Stomach smooth muscle (tissue), 2 donors: ENCODE measurements at regions not wholly inside any gene's neighbourhood (a gene's known extent, or its start where the extent isn't known, plus 50 kb on each side); places are given as distances from the start of the nearest gene placed in this dataset.

ENCODE experiments used
- H3K27ac ChIP-seq: one replicate; pipeline ENCODE4 v1.7.0; 2013; ENCODE audit warnings: mild to moderate bottlenecking, low read length, inconsistent platforms
- H3K27me3 ChIP-seq, 2 donors: one replicate each; pipeline ENCODE4 v1.7.0; 2013; ENCODE audit warnings: low read length in 2 of 2; ENCODE audit not compliant: insufficient read depth in 2 of 2, control insufficient read depth in 1 of 2
- H3K36me3 ChIP-seq, 2 donors: one replicate each; pipeline ENCODE4 v1.7.0; 2013; ENCODE audit warnings: low read length in 2 of 2; ENCODE audit not compliant: control insufficient read depth in 2 of 2, insufficient read depth in 2 of 2
- H3K4me1 ChIP-seq: one replicate; pipeline ENCODE4 v1.7.0; 2013; ENCODE audit warnings: low read length; ENCODE audit not compliant: control insufficient read depth, insufficient read depth
- H3K4me3 ChIP-seq, 2 donors: one replicate each; pipeline ENCODE4 v1.7.0; 2013; ENCODE audit warnings: low read length in 2 of 2
- H3K9ac ChIP-seq, 2 donors: one replicate each; pipeline ENCODE4 v1.7.0; 2013; ENCODE audit warnings: low read length in 2 of 2, mild to moderate bottlenecking in 1 of 2
- H3K9me3 ChIP-seq, 2 donors: one replicate each; pipeline ENCODE4 v1.7.0; 2013; ENCODE audit warnings: low read length in 2 of 2; ENCODE audit not compliant: control insufficient read depth in 2 of 2
- donor health status: healthy.
- donor health status: Pancreatic carcinoma.

GRCh38 chr6:141151710-141152417, 980.9 kb upstream of the GJE1 start:
- H3K9ac ChIP-seq = no peak overlapping the region
- H3K27me3 ChIP-seq = no peaks in the 10 kb centered on the region

GRCh38 chr6:141141870-141142269, 990.9 kb upstream of the GJE1 start:
- Histone ChIP-seq H3K4me3 (no peak overlapping the region), H3K27ac (no peak overlapping the region), H3K9me3 (no peaks in the 10 kb centered on the region), H3K4me1 (no peaks in the 10 kb centered on the region), H3K9ac (no peak overlapping the region), H3K27me3 (no peaks in the 10 kb centered on the region), H3K36me3 (no peaks in the 10 kb centered on the region)

More at GRCh38 chr6:141151710-141152417, 980.9 kb upstream of the GJE1 start:
- no peaks in the 10 kb centered on the region for H3K9me3 ChIP-seq
- H3K4me3 ChIP-seq = no peak overlapping the region
- no peaks in the 10 kb centered on the region for H3K36me3 ChIP-seq
- no peak overlapping the region for H3K27ac ChIP-seq
- no peaks in the 10 kb centered on the region for H3K4me1 ChIP-seq

- Histone ChIP-seq H3K9me3 (no peaks in the 10 kb centered on the region), H3K36me3 (no peaks in the 10 kb centered on the region), H3K27ac (no peak overlapping the region), H3K9ac (no peak overlapping the region), H3K4me3 (no peak overlapping the region), H3K27me3 (no peaks in the 10 kb centered on the region), H3K4me1 (no peaks in the 10 kb centered on the region)
These were observed 991.8 kb upstream of the GJE1 start for GRCh38 chr6:141140905-141141304.

- Histone ChIP-seq H3K9ac (no peak overlapping the region), H3K4me3 (no peak overlapping the region), H3K4me1 (no peaks in the 10 kb centered on the region), H3K36me3 (no peaks in the 10 kb centered on the region), H3K9me3 (no peaks in the 10 kb centered on the region), H3K27me3 (no peaks in the 10 kb centered on the region), H3K27ac (no peak overlapping the region)
These were observed 993.3 kb upstream of the GJE1 start for GRCh38 chr6:141139461-141139860.

- Histone ChIP-seq H3K27me3 (no peaks in the 10 kb centered on the region), H3K36me3 (no peaks in the 10 kb centered on the region), H3K9me3 (no peaks in the 10 kb centered on the region), H3K4me3 (no peak overlapping the region), H3K27ac (no peak overlapping the region), H3K4me1 (no peaks in the 10 kb centered on the region), H3K9ac (no peak overlapping the region)
These were observed 998.0 kb upstream of the GJE1 start for GRCh38 chr6:141134723-141135122.

GRCh38 chr6:141133836-141134235, 998.9 kb upstream of the GJE1 start:
- H3K27ac ChIP-seq = no peak overlapping the region

GRCh38 chr6:141133346-141133745, 999.4 kb upstream of the GJE1 start:
- H3K36me3 ChIP-seq = no peaks in the 10 kb centered on the region
- no peaks in the 10 kb centered on the region for H3K4me1 ChIP-seq
- H3K27ac ChIP-seq = no peak overlapping the region
- no peak overlapping the region for H3K4me3 ChIP-seq
- H3K9ac ChIP-seq = no peak overlapping the region
- H3K9me3 ChIP-seq = no peaks in the 10 kb centered on the region
- no peaks in the 10 kb centered on the region for H3K27me3 ChIP-seq

More at GRCh38 chr6:141133836-141134235, 998.9 kb upstream of the GJE1 start:
- Histone ChIP-seq H3K4me1 (no peaks in the 10 kb centered on the region), H3K9ac (no peak overlapping the region), H3K4me3 (no peak overlapping the region), H3K9me3 (no peaks in the 10 kb centered on the region), H3K27me3 (no peaks in the 10 kb centered on the region), H3K36me3 (no peaks in the 10 kb centered on the region)

GRCh38 chr6:141131616-141132015, 1001.1 kb upstream of the GJE1 start:
- no peak overlapping the region for H3K9ac ChIP-seq
- no peak overlapping the region for H3K4me3 ChIP-seq
- no peaks in the 10 kb centered on the region for H3K27me3 ChIP-seq
- no peaks in the 10 kb centered on the region for H3K36me3 ChIP-seq
- H3K27ac ChIP-seq = no peak overlapping the region
- no peaks in the 10 kb centered on the region for H3K4me1 ChIP-seq
- no peaks in the 10 kb centered on the region for H3K9me3 ChIP-seq

- Histone ChIP-seq H3K4me3 (no peak overlapping the region), H3K9ac (no peak overlapping the region), H3K9me3 (no peaks in the 10 kb centered on the region), H3K27ac (no peak overlapping the region), H3K4me1 (no peaks in the 10 kb centered on the region), H3K27me3 (no peaks in the 10 kb centered on the region), H3K36me3 (no peaks in the 10 kb centered on the region)
These were observed 1009.2 kb upstream of the GJE1 start for GRCh38 chr6:141123497-141123896.

GRCh38 chr6:141123049-141123448, 1009.7 kb upstream of the GJE1 start:
- Histone ChIP-seq H3K36me3 (no peaks in the 10 kb centered on the region), H3K4me3 (no peak overlapping the region), H3K27me3 (no peaks in the 10 kb centered on the region), H3K4me1 (no peaks in the 10 kb centered on the region), H3K9me3 (no peaks in the 10 kb centered on the region), H3K27ac (no peak overlapping the region), H3K9ac (no peak overlapping the region)

- Histone ChIP-seq H3K9me3 (no peaks in the 10 kb centered on the region), H3K27me3 (no peaks in the 10 kb centered on the region), H3K9ac (no peak overlapping the region), H3K4me1 (no peaks in the 10 kb centered on the region), H3K27ac (no peak overlapping the region), H3K36me3 (no peaks in the 10 kb centered on the region), H3K4me3 (no peak overlapping the region)
These were observed 1013.7 kb upstream of the GJE1 start for GRCh38 chr6:141118991-141119390.
